HG02970 (cell line): ENCODE measurements at regions not wholly inside any gene's neighbourhood (a gene's known extent, or its start where the extent isn't known, plus 50 kb on each side); places are given as distances from the start of the nearest gene placed in this dataset.
A peak's percentile ranks its signal among the peaks of the same experiment; 100 is the strongest.
"Not testable (repeated sequence)": the region's sequence is repeated elsewhere in the genome, so short reads cannot be mapped to it uniquely, and the experiment has no call there.

ENCODE experiments used
- ATAC-seq: cut with Tn5 transposase; IDR thresholded peaks from one replicate; pipeline ENCODE4 v1.9.1; 2021; ENCODE audit warnings: mild to moderate bottlenecking, moderate library complexity, moderate number of reproducible peaks; ENCODE audit not compliant: unreplicated experiment, low FRiP score

- ATAC-seq: no peak
These were observed 77.0 kb upstream of the ATL2 start for GRCh38 chr2:38454081-38454480.

GRCh38 chr2:38451778-38452177 is 74.7 kb upstream of the ATL2 start:
- ATAC-seq: not testable (repeated sequence)

GRCh38 chr2:38450509-38450908 is 73.4 kb upstream of the ATL2 start:
- no peak for ATAC-seq

GRCh38 chr2:38448692-38449410 is 71.8 kb upstream of the ATL2 start:
- no peak for ATAC-seq

GRCh38 chr2:38446906-38447561 is 70.0 kb upstream of the ATL2 start:
- ATAC-seq: no peak

GRCh38 chr2:38446418-38446817 is 69.3 kb upstream of the ATL2 start:
- ATAC-seq: no peak

- ATAC-seq: no peak
These were observed 67.2 kb upstream of the ATL2 start for GRCh38 chr2:38444247-38444646.

- ATAC-seq: no peak
These were observed 65.8 kb upstream of the ATL2 start for GRCh38 chr2:38442643-38443541.

GRCh38 chr2:38441346-38441745 is 64.3 kb upstream of the ATL2 start:
- ATAC-seq: no peak

GRCh38 chr2:38440655-38441054 is 63.6 kb upstream of the ATL2 start:
- no peak for ATAC-seq

GRCh38 chr2:38439863-38440262 is 62.8 kb upstream of the ATL2 start:
- ATAC-seq: no peak

- ATAC-seq: peak; percentile 48
These were observed 62.0 kb upstream of the ATL2 start for GRCh38 chr2:38438883-38439612.

- ATAC-seq: no peak
These were observed 61.2 kb upstream of the ATL2 start for GRCh38 chr2:38438133-38438882.

GRCh38 chr2:38436227-38436664 is 59.2 kb upstream of the ATL2 start:
- ATAC-seq: no peak

GRCh38 chr2:38435775-38436174 is 58.7 kb upstream of the ATL2 start:
- ATAC-seq: no peak

GRCh38 chr2:38434595-38434994 is 57.5 kb upstream of the ATL2 start:
- ATAC-seq: no peak

- ATAC-seq: no peak
These were observed 56.5 kb upstream of the ATL2 start for GRCh38 chr2:38433607-38433975.

- no peak for ATAC-seq
These were observed 55.9 kb upstream of the ATL2 start for GRCh38 chr2:38432820-38433606.

GRCh38 chr2:38430597-38431207 is 53.6 kb upstream of the ATL2 start:
- no peak for ATAC-seq
